Testis (tissue), 2 donors: ENCODE measurements at regions not wholly inside any gene's neighbourhood (a gene's known extent, or its start where the extent isn't known, plus 50 kb on each side); places are given as distances from the start of the nearest gene placed in this dataset.

ENCODE experiments used
- CTCF ChIP-seq, 3 experiments: fragments of 450-650 bp in 2 of 3; fragments of 200-600 bp in 1 of 3; sonication (generic) in 1 of 3; IDR thresholded peaks; one replicate each; pipeline ENCODE4 v1.5.1; 2016 to 2019; ENCODE audit warnings: antibody characterized with exemption in 3 of 3, mild to moderate bottlenecking in 2 of 3, moderate library complexity in 1 of 3
- POLR2A ChIP-seq: fragments of 450-650 bp; IDR thresholded peaks from one replicate; pipeline ENCODE4 v1.6.1; 2017; ENCODE audit warnings: antibody characterized with exemption, mild to moderate bottlenecking, moderate library complexity

GRCh38 chr18:2424420-2424819 is 146.9 kb downstream of the METTL4 start:
- TF ChIP-seq CTCF (IDR thresholded peaks at IDR 0.05) (no peak), POLR2A (no peak)
